Keratinocyte (primary cell): ENCODE measurements at regions not wholly inside any gene's neighbourhood (a gene's known extent, or its start where the extent isn't known, plus 50 kb on each side); places are given as distances from the start of the nearest gene placed in this dataset.
"Not testable (repeated sequence)": the region's sequence is repeated elsewhere in the genome, so short reads cannot be mapped to it uniquely, and the experiment has no call there.

ENCODE experiments used
- CTCF ChIP-seq, 3 experiments: IDR thresholded peaks in 1 of 3; conservative IDR thresholded peaks in 1 of 3; optimal IDR thresholded peaks in 1 of 3; 2 replicates in 2 of 3; 3 replicates in 1 of 3; pipeline versions ENCODE3 to v1.5.1; 2011; ENCODE audit warnings: low read length in 3 of 3, mild to moderate bottlenecking in 3 of 3, moderate library complexity in 2 of 3, control low read depth in 1 of 3, inconsistent platforms in 1 of 3; ENCODE audit not compliant: insufficient read depth in 2 of 3; ENCODE audit errors: extremely low read depth in 1 of 3
- EZH2 ChIP-seq: IDR thresholded peaks from one replicate; pipeline ENCODE4 v1.6.1; 2012; ENCODE audit warnings: inconsistent platforms, mild to moderate bottlenecking, low read length, moderate library complexity

GRCh38 chr17:20933040-20933439 is 109.8 kb downstream of the USP22 start:
- not testable (repeated sequence) for TF ChIP-seq CTCF (optimal IDR thresholded peaks at IDR 0.05 in 1 of 3, IDR thresholded peaks at IDR 0.05 in 1 of 3, conservative IDR thresholded peaks at IDR 0.05 in 1 of 3; ENCODE audit: extremely low read depth in 1 of 3, insufficient read depth in 2 of 3, low read length in 3 of 3); EZH2
